Adrenal gland (tissue), 9 donors: ENCODE measurements at regions not wholly inside any gene's neighbourhood (a gene's known extent, or its start where the extent isn't known, plus 50 kb on each side); places are given as distances from the start of the nearest gene placed in this dataset.

Source experiments
- DNase-seq, 7 donors: peaks; one replicate each; pipeline ENCODE4 v3.0.0-alpha.2; 2019 to 2020
- H3K27ac ChIP-seq, 5 donors: fragments of 200-600 bp; sonication (generic) in 4 of 5; 1 replicate in 3 of 5; 2 replicates in 2 of 5; pipeline versions ENCODE4 v1.5.1 to v1.8.0; 2016 to 2020; ENCODE audit warnings: mild to moderate bottlenecking in 1 of 5
- H3K27me3 ChIP-seq: fragments of 200-600 bp; 2 replicates; pipeline ENCODE4 v1.8.0; 2021
- H3K36me3 ChIP-seq, 2 donors: fragments of 200-600 bp; replicated peaks in 1 of 2; 1 replicate in 1 of 2; 2 replicates in 1 of 2; pipeline versions ENCODE4 v1.5.1 to v1.8.0; 2018 to 2022
- H3K4me1 ChIP-seq, 2 donors: fragments of 200-600 bp; replicated peaks in 1 of 2; 1 replicate in 1 of 2; 2 replicates in 1 of 2; pipeline versions ENCODE4 v1.5.1 to v1.8.0; 2018 to 2021
- H3K4me3 ChIP-seq, 4 donors: fragments of 200-600 bp; sonication (generic) in 3 of 4; one replicate each; pipeline ENCODE4 v1.5.1; 2016 to 2018
- H3K9me3 ChIP-seq, 3 donors: fragments of 200-600 bp; sonication (generic) in 1 of 3; replicated peaks in 1 of 3; 1 replicate in 2 of 3; 2 replicates in 1 of 3; pipeline versions ENCODE4 v1.5.1 to v1.8.0; 2016 to 2021
- CTCF ChIP-seq, 6 experiments: fragments of 450-650 bp in 4 of 6; fragments of 200-600 bp in 2 of 6; sonication (generic) in 1 of 6; IDR thresholded peaks; 1 replicate in 5 of 6; 2 replicates in 1 of 6; pipeline versions ENCODE4 v1.5.1 to v1.8.0; 2016 to 2021; ENCODE audit warnings: antibody characterized with exemption in 6 of 6, mild to moderate bottlenecking in 2 of 6, moderate library complexity in 1 of 6
- POLR2A ChIP-seq, 2 donors: fragments of 450-650 bp; IDR thresholded peaks; one replicate each; pipeline ENCODE4 v1.6.1; 2017; ENCODE audit warnings: antibody characterized with exemption in 2 of 2, mild to moderate bottlenecking in 2 of 2, moderate library complexity in 1 of 2
- WGBS, 4 donors: extraction: QIAGEN DNeasy Blood & Tissue Kit in 2 of 4; methylation state at CpG; one replicate each; pipeline versions ENCODE4 v1.1.5 to v1.1.7; 2013 to 2017; 5-methylcytosine and 5-hydroxymethylcytosine counted together
- intact Hi-C, 2 donors: fragments of 100-400 bp; cut with DNase I; formaldehyde crosslinking; loops; one replicate each; pipeline versions ENCODE4 v1.14.1 to v1.15.0; 2022 to 2023
- donor health status: healthy with polysubstance abuse.
- donor health status: Bipolar disorder and iron deficiency.
- donor health status: DM: yes; HTN: yes; CAD: no.
- donor health status: DM: no; HTN: no; CAD: no.
- donor health status: DM: no; HTN: no; CAD: no.

GRCh38 chr2:195404651-195405050, 252.4 kb upstream of the SLC39A10 start:
- TF ChIP-seq POLR2A (IDR thresholded peaks at IDR 0.05) (no peak), CTCF (IDR thresholded peaks at IDR 0.05) (no peak)
- H3K27me3 ChIP-seq = no peaks in the 10 kb centered on the region
- no peaks in the 10 kb centered on the region for H3K36me3 ChIP-seq
- 72 to 83% (median 78%) methylated on average over 2 of the region's 2 CpGs for WGBS, 4 donors
- no peak overlapping the region for H3K4me3 ChIP-seq
- no peaks in the 10 kb centered on the region for H3K9me3 ChIP-seq
- no peak overlapping the region for H3K27ac ChIP-seq
- intact Hi-C loops = no loop called here
- H3K4me1 ChIP-seq = no peaks in the 10 kb centered on the region
- DNase-seq = no peak

- 67 to 75% (median 73%) methylated on average over 2 of the region's 2 CpGs for WGBS, 4 donors
- H3K36me3 ChIP-seq = no peaks in the 10 kb centered on the region
- H3K27ac ChIP-seq = no peak overlapping the region
- no peak for DNase-seq
- H3K4me3 ChIP-seq = no peak overlapping the region
- H3K4me1 ChIP-seq = no peaks in the 10 kb centered on the region
- intact Hi-C loops = no loop called here
- no peaks in the 10 kb centered on the region for H3K9me3 ChIP-seq
- TF ChIP-seq CTCF (IDR thresholded peaks at IDR 0.05) (no peak), POLR2A (IDR thresholded peaks at IDR 0.05) (no peak)
- H3K27me3 ChIP-seq = no peaks in the 10 kb centered on the region
These were observed 260.5 kb upstream of the SLC39A10 start for GRCh38 chr2:195396479-195396878.

GRCh38 chr2:195395362-195395761, 261.7 kb upstream of the SLC39A10 start:
- Histone ChIP-seq H3K4me1 (no peaks in the 10 kb centered on the region), H3K36me3 (no peaks in the 10 kb centered on the region), H3K27ac (no peak overlapping the region), H3K27me3 (no peaks in the 10 kb centered on the region), H3K9me3 (no peaks in the 10 kb centered on the region), H3K4me3 (no peak overlapping the region)
- intact Hi-C loops = no loop called here
- no peak for DNase-seq
- TF ChIP-seq POLR2A (IDR thresholded peaks at IDR 0.05) = no peak

- TF ChIP-seq CTCF (IDR thresholded peaks at IDR 0.05) (no peak), POLR2A (IDR thresholded peaks at IDR 0.05) (no peak)
- no peak for DNase-seq
- no peaks in the 10 kb centered on the region for H3K36me3 ChIP-seq
- no peaks in the 10 kb centered on the region for H3K4me1 ChIP-seq
- H3K27me3 ChIP-seq = no peaks in the 10 kb centered on the region
- intact Hi-C loops = no loop called here
- WGBS, 4 donors = 87 to 92% (median 91%) methylated on average over 2 of the region's 2 CpGs
- no peaks in the 10 kb centered on the region for H3K9me3 ChIP-seq
- no peak overlapping the region for H3K4me3 ChIP-seq
- H3K27ac ChIP-seq = no peak overlapping the region
These were observed 264.3 kb upstream of the SLC39A10 start for GRCh38 chr2:195392446-195393336.
